Loucy (cell line): ENCODE measurements at regions not wholly inside any gene's neighbourhood (a gene's known extent, or its start where the extent isn't known, plus 50 kb on each side); places are given as distances from the start of the nearest gene placed in this dataset.

Source experiments
- H2AFZ ChIP-seq: fragments of 200-600 bp; sonication (generic); 2 replicates; pipeline ENCODE4 v1.6.0; 2016; ENCODE audit warnings: antibody characterized with exemption, mild to moderate bottlenecking, low read length, moderate library complexity
- H3F3A ChIP-seq: fragments of 200-600 bp; 2 replicates; pipeline ENCODE4 v1.6.0; 2016; ENCODE audit warnings: antibody characterized with exemption, low read depth, mild to moderate bottlenecking
- H3K27me3 ChIP-seq: fragments of 200-600 bp; sonication (generic); 2 replicates; pipeline ENCODE4 v1.6.1; 2014; ENCODE audit warnings: low read length, mild to moderate bottlenecking; ENCODE audit not compliant: insufficient read depth, poor library complexity, severe bottlenecking
- H3K36me3 ChIP-seq: fragments of 200-600 bp; sonication (generic); 2 replicates; pipeline ENCODE4 v1.6.1; 2016; ENCODE audit warnings: low read length; ENCODE audit not compliant: insufficient read depth
- H3K4me1 ChIP-seq: fragments of 200-600 bp; sonication (generic); 2 replicates; pipeline ENCODE4 v1.5.1; 2014; ENCODE audit warnings: low read length, mild to moderate bottlenecking; ENCODE audit not compliant: insufficient read depth, poor library complexity, severe bottlenecking
- H3K4me2 ChIP-seq: fragments of 200-600 bp; sonication (generic); 2 replicates; pipeline ENCODE4 v1.6.0; 2014; ENCODE audit warnings: antibody characterized with exemption, low read length, low read depth, mild to moderate bottlenecking; ENCODE audit not compliant: poor library complexity, severe bottlenecking
- H3K4me3 ChIP-seq: fragments of 200-600 bp; sonication (generic); 2 replicates; pipeline ENCODE4 v1.5.1; 2014; ENCODE audit warnings: low read length, mild to moderate bottlenecking, mixed read lengths; ENCODE audit not compliant: poor library complexity, severe bottlenecking
- H3K79me2 ChIP-seq: fragments of 200-600 bp; sonication (generic); 2 replicates; pipeline ENCODE4 v1.6.1; 2014; ENCODE audit warnings: low read length; ENCODE audit not compliant: insufficient read depth
- H3K9ac ChIP-seq: fragments of 200-600 bp; sonication (generic); 2 replicates; pipeline ENCODE4 v1.6.0; 2014; ENCODE audit warnings: mild to moderate bottlenecking, low read depth, low read length, moderate library complexity; ENCODE audit not compliant: poor library complexity, severe bottlenecking
- H3K9me2 ChIP-seq: fragments of 200-600 bp; sonication (generic); replicated peaks from 2 replicates; pipeline ENCODE4 v1.6.1; 2016; ENCODE audit warnings: low read depth, low read length, mixed read lengths
- H3K9me3 ChIP-seq: fragments of 200-600 bp; sonication (generic); 2 replicates; pipeline ENCODE4 v1.6.1; 2014; ENCODE audit warnings: mild to moderate bottlenecking, antibody characterized with exemption, low read length, low read depth; ENCODE audit not compliant: insufficient read depth
- H4K20me1 ChIP-seq: fragments of 200-600 bp; sonication (generic); 2 replicates; pipeline ENCODE4 v1.6.0; 2014; ENCODE audit warnings: antibody characterized with exemption, low read length, mild to moderate bottlenecking; ENCODE audit not compliant: insufficient read depth, poor library complexity, severe bottlenecking
- CTCF ChIP-seq: fragments of 200-600 bp; sonication (generic); conservative IDR thresholded peaks from 2 replicates; pipeline ENCODE4 v1.5.1; 2014; ENCODE audit warnings: mild to moderate bottlenecking, antibody characterized with exemption, low read length
- EZH2phosphoT487 ChIP-seq: fragments of 200-600 bp; IDR thresholded peaks from 2 replicates; pipeline ENCODE4 v1.6.1; 2018; ENCODE audit warnings: antibody characterized with exemption, mild to moderate bottlenecking, moderate library complexity, borderline replicate concordance

DNA sequence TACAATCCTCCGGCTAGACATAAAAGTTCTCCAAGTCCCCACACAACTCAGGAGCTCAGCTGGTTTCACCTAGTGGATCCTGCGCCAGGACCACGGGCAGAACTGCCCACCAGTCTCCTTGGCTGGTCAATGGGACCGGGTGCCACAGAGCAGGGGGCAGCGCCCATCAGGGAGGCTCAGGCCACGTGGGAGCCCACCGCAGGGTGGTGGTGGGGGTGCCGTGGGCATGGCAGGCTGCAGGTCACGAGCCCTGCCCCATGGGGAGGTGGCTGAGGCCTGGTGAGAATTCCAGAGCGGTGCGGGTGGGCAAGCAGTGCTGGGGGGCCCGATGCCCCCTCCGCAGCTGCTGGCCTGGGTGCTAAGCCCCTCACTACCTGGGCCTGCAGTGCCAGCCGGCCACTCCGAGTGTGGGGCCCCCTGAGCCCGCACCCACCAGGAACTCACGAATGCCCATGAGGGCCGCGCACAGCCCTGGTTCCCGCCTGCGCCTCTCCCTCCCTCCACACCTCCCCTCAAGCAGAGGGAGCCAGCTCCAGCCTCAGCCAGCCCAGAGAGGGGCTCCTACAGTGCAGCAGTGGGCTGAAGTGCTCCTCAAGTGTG, 1091.9 kb upstream of the TENM4 start:
- no peak overlapping the region for H3K9ac ChIP-seq
- H4K20me1 ChIP-seq, result no peaks in the 10 kb centered on the region
- no peaks in the 10 kb centered on the region for H3K4me1 ChIP-seq
- H2AFZ ChIP-seq, result no peak overlapping the region
- H3K27me3 ChIP-seq, result no peaks in the 10 kb centered on the region
- no peaks in the 10 kb centered on the region for H3K79me2 ChIP-seq
- no peaks in the 10 kb centered on the region for H3K36me3 ChIP-seq
- no peaks in the 10 kb centered on the region for H3F3A ChIP-seq
- H3K9me3 ChIP-seq, result no peaks in the 10 kb centered on the region
- H3K4me2 ChIP-seq, result no peak overlapping the region
- TF ChIP-seq EZH2phosphoT487 (no peak), CTCF (no peak)
- no peaks in the 10 kb centered on the region for H3K9me2 ChIP-seq
- no peak overlapping the region for H3K4me3 ChIP-seq

DNA sequence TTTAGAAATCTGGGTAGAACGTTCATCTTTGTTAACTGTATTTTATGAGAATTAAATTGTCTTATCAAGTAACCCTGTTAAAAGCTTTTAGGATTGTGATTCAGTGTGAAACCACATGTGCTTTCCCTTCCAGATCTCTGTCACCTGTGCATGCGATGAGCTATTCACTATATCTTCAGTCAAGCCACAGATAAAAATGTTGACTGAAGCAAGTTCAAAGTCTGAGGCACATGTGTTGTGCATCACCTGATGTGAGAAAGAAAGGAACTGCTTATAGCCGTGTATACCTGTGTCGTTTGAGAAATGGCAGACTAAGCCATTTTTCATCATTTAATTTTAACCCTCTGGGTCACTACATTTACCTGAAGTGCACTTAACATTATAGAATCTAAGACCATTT, 1088.9 kb upstream of the TENM4 start:
- no peaks in the 10 kb centered on the region for H3K79me2 ChIP-seq
- H3K27me3 ChIP-seq, result no peaks in the 10 kb centered on the region
- H3K9me3 ChIP-seq, result no peaks in the 10 kb centered on the region
- H3F3A ChIP-seq, result no peaks in the 10 kb centered on the region
- TF ChIP-seq EZH2phosphoT487, result no peak
- no peak for TF ChIP-seq CTCF
- no peak overlapping the region for H3K4me2 ChIP-seq
- H3K9ac ChIP-seq, result no peak overlapping the region
- no peaks in the 10 kb centered on the region for H3K9me2 ChIP-seq
- H2AFZ ChIP-seq, result no peak overlapping the region
- H3K4me1 ChIP-seq, result no peaks in the 10 kb centered on the region
- H3K4me3 ChIP-seq, result no peak overlapping the region
- no peaks in the 10 kb centered on the region for H4K20me1 ChIP-seq
- H3K36me3 ChIP-seq, result no peaks in the 10 kb centered on the region

GRCh38 chr11:80525663-80526405, 1085.0 kb upstream of the TENM4 start:
- H3K4me2 ChIP-seq, result no peak overlapping the region
- H3K4me1 ChIP-seq, result no peaks in the 10 kb centered on the region
- no peaks in the 10 kb centered on the region for H3F3A ChIP-seq
- no peaks in the 10 kb centered on the region for H3K36me3 ChIP-seq
- no peak overlapping the region for H2AFZ ChIP-seq
- no peaks in the 10 kb centered on the region for H3K27me3 ChIP-seq
- TF ChIP-seq EZH2phosphoT487 (no peak), CTCF (no peak)
- H4K20me1 ChIP-seq, result no peaks in the 10 kb centered on the region
- H3K79me2 ChIP-seq, result no peaks in the 10 kb centered on the region
- H3K9ac ChIP-seq, result no peak overlapping the region
- H3K9me2 ChIP-seq, result no peaks in the 10 kb centered on the region
- H3K9me3 ChIP-seq, result no peaks in the 10 kb centered on the region
- no peak overlapping the region for H3K4me3 ChIP-seq
